Hepatocyte (in vitro differentiated cells): ENCODE measurements at regions not wholly inside any gene's neighbourhood (a gene's known extent, or its start where the extent isn't known, plus 50 kb on each side); places are given as distances from the start of the nearest gene placed in this dataset.

Experiments used
- DNase-seq: peaks from one replicate; pipeline ENCODE4 v3.0.0-alpha.2; 2016; ENCODE audit warnings: low spot score
- H2AFZ ChIP-seq: fragments of 200-600 bp; sonication (generic); 2 replicates; pipeline ENCODE4 v1.6.0; 2016; ENCODE audit warnings: antibody characterized with exemption, mild to moderate bottlenecking
- H3K27ac ChIP-seq: fragments of 200-600 bp; sonication (generic); 2 replicates; pipeline ENCODE4 v1.5.1; 2016; ENCODE audit warnings: mild to moderate bottlenecking
- H3K27me3 ChIP-seq: fragments of 200-600 bp; sonication (generic); 2 replicates; pipeline ENCODE4 v1.6.1; 2016
- H3K36me3 ChIP-seq: fragments of 200-600 bp; sonication (generic); replicated peaks from 2 replicates; pipeline ENCODE4 v1.5.1; 2016; ENCODE audit warnings: low read depth; ENCODE audit not compliant: insufficient read depth
- H3K4me1 ChIP-seq: fragments of 200-600 bp; sonication (generic); 2 replicates; pipeline ENCODE4 v1.5.1; 2016; ENCODE audit warnings: mild to moderate bottlenecking, moderate library complexity; ENCODE audit not compliant: insufficient read depth
- H3K4me2 ChIP-seq: fragments of 200-600 bp; sonication (generic); 2 replicates; pipeline ENCODE4 v1.6.0; 2016
- H3K4me3 ChIP-seq: fragments of 200-600 bp; sonication (generic); 2 replicates; pipeline ENCODE4 v1.5.1; 2016; ENCODE audit warnings: mild to moderate bottlenecking
- H3K79me2 ChIP-seq: fragments of 200-600 bp; sonication (generic); 2 replicates; pipeline ENCODE4 v1.6.0; 2017; ENCODE audit warnings: mild to moderate bottlenecking
- H3K9me2 ChIP-seq: fragments of 200-600 bp; sonication (generic); replicated peaks from 2 replicates; pipeline ENCODE4 v1.6.0; 2017; ENCODE audit warnings: mild to moderate bottlenecking; ENCODE audit not compliant: insufficient read depth
- H3K9me3 ChIP-seq: fragments of 200-600 bp; sonication (generic); 2 replicates; pipeline ENCODE4 v1.5.1; 2016; ENCODE audit warnings: low read depth, mild to moderate bottlenecking
- H4K20me1 ChIP-seq: fragments of 200-600 bp; sonication (generic); 2 replicates; pipeline ENCODE4 v1.6.0; 2016; ENCODE audit warnings: mild to moderate bottlenecking; ENCODE audit not compliant: insufficient read depth, poor library complexity, severe bottlenecking
- EZH2 ChIP-seq: fragments of 200-600 bp; sonication (generic); IDR thresholded peaks from 2 replicates; pipeline ENCODE4 v1.6.1; 2016; ENCODE audit warnings: antibody characterized with exemption, mild to moderate bottlenecking, borderline replicate concordance
- EZH2phosphoT487 ChIP-seq: fragments of 200-600 bp; sonication (generic); IDR thresholded peaks from one replicate; pipeline ENCODE4 v1.6.1; 2018; ENCODE audit warnings: antibody characterized with exemption, mild to moderate bottlenecking, low read depth, moderate library complexity; ENCODE audit not compliant: unreplicated experiment, severe bottlenecking
- WGBS: methylation state at CpG from one replicate; pipeline ENCODE4 v1.1.6; 2016; ENCODE audit warnings: low lambda C conversion rate; ENCODE audit errors: missing lambda C conversion rate; 5-methylcytosine and 5-hydroxymethylcytosine counted together
- TF ChIP-seq, protein P1 (sequence below): fragments of 200-600 bp; sonication (generic); IDR thresholded peaks from 2 replicates; pipeline ENCODE4 v1.5.1; 2016; ENCODE audit warnings: antibody characterized with exemption, mild to moderate bottlenecking; ENCODE audit not compliant: poor library complexity

DNA sequence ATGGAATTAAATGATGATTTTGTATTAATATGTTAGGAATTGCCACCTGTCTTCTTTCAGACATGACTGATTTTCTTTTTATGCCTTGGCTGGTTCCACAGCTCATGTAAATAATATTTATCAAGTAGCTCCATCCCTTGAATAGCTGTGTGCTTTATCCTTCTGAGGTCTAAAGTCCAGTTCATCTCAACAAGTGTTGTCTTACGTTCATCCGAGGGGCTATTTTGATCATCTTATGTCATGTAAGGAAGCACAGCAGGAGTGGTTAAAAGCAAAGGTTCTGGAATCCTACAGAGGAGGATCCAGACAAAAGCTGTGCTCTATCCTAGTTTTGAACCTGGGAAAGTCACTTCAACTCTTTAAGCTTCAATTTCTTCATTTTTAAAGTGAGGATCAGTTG lies 123.7 kb upstream of the ATP2B1 start:
- no peak overlapping the region for H2AFZ ChIP-seq
- no peaks in the 10 kb centered on the region for H3K79me2 ChIP-seq
- no peaks in the 10 kb centered on the region for H3K27me3 ChIP-seq
- no peak overlapping the region for H3K4me3 ChIP-seq
- TF ChIP-seq EZH2phosphoT487: no peak
- no peak for TF ChIP-seq EZH2
- TF ChIP-seq, protein P1, sequence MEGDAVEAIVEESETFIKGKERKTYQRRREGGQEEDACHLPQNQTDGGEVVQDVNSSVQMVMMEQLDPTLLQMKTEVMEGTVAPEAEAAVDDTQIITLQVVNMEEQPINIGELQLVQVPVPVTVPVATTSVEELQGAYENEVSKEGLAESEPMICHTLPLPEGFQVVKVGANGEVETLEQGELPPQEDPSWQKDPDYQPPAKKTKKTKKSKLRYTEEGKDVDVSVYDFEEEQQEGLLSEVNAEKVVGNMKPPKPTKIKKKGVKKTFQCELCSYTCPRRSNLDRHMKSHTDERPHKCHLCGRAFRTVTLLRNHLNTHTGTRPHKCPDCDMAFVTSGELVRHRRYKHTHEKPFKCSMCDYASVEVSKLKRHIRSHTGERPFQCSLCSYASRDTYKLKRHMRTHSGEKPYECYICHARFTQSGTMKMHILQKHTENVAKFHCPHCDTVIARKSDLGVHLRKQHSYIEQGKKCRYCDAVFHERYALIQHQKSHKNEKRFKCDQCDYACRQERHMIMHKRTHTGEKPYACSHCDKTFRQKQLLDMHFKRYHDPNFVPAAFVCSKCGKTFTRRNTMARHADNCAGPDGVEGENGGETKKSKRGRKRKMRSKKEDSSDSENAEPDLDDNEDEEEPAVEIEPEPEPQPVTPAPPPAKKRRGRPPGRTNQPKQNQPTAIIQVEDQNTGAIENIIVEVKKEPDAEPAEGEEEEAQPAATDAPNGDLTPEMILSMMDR: no peak
- H4K20me1 ChIP-seq: no peaks in the 10 kb centered on the region
- 58% methylated on average over 2 of the region's 2 CpGs for WGBS
- H3K27ac ChIP-seq: no peak overlapping the region
- no peaks in the 10 kb centered on the region for H3K9me3 ChIP-seq
- no peaks in the 10 kb centered on the region for H3K36me3 ChIP-seq
- no peaks in the 10 kb centered on the region for H3K4me1 ChIP-seq
- no peak overlapping the region for H3K4me2 ChIP-seq
- no peak for DNase-seq
- no peaks in the 10 kb centered on the region for H3K9me2 ChIP-seq

DNA sequence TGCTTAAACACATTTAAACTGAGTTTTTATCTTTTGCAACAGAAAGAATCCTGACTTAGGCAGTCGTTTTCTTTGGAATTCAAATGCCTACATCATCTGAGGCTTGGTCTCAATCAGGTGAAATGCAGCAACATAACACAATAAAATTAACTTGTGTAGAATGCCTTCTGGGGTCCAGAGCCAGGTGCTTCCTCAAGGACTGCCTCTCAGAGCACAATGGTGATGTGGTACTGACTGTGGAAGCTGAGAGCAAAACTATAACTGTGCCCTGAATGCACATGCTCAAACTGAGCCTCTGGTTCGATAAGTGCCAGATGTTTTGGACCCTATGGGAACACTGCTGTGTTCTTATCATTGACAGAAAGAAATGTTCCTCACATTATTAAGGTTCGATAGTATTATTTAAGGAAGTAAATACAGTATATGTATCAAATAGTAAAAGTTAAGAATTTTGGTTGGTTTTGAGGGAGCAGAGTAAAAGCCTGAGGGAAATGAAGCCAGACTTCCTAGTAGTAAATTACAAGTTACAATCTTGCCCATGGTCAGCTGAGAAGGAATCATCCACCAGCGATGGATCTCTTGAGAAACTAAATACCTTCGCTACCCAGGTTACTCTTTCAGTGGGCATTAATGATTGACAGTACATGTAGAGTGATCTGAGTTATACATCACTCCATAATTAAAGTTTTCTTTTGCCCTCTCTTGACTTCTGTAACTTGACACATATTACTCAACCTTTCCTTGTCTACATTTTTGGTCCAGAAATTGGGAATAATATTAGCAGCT lies 122.9 kb upstream of the ATP2B1 start:
- Histone ChIP-seq H3K4me3 (no peak overlapping the region), H3K4me2 (no peak overlapping the region), H3K36me3 (no peaks in the 10 kb centered on the region), H4K20me1 (no peaks in the 10 kb centered on the region), H3K4me1 (no peaks in the 10 kb centered on the region), H3K27me3 (no peaks in the 10 kb centered on the region), H2AFZ (no peak overlapping the region), H3K79me2 (no peaks in the 10 kb centered on the region), H3K27ac (no peak overlapping the region), H3K9me2 (no peaks in the 10 kb centered on the region), H3K9me3 (no peaks in the 10 kb centered on the region)
- WGBS: 77% methylated on average over 5 of the region's 5 CpGs
- TF ChIP-seq EZH2phosphoT487 (no peak), EZH2 (no peak)
- TF ChIP-seq, protein P1: no peak
- no peak for DNase-seq

DNA sequence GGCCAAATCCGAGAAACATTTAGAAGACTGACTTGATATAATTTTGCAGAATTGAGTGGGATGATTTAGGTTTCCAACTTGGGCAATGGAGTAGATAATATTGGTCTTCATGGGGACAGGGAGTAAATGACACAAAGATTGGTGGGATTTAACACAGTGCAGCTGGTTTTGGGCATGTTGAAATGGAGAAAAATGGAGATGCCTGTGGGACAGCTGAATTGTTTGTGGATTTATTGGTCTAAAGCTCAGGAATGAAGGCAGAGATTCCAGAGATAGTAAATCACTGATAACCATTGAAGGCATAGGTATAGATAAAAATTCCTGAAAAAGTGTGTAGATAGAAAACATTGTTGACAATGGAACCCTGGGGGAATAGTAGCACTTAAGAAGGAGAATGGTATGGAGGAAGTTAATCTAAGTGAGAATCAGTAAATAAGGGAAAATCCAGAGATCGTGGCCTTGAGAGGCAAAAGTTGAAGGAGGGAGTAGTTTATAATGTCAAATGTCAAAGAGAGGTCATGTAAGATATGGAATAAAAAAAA lies 120.9 kb upstream of the ATP2B1 start:
- 57% methylated on average over 2 of the region's 2 CpGs for WGBS

More for the DNA sequence above, 120.9 kb upstream of the ATP2B1 start:
- Histone ChIP-seq H3K9me3 (no peaks in the 10 kb centered on the region), H3K27ac (no peak overlapping the region), H4K20me1 (no peaks in the 10 kb centered on the region), H3K4me3 (no peak overlapping the region), H3K79me2 (no peaks in the 10 kb centered on the region), H2AFZ (no peak overlapping the region), H3K9me2 (no peaks in the 10 kb centered on the region), H3K36me3 (no peaks in the 10 kb centered on the region), H3K4me1 (no peaks in the 10 kb centered on the region), H3K27me3 (no peaks in the 10 kb centered on the region), H3K4me2 (no peak overlapping the region)
- TF ChIP-seq, protein P1: no peak
- TF ChIP-seq EZH2phosphoT487 (no peak), EZH2 (no peak)
- no peak for DNase-seq
